Vagina (tissue), 2 donors: ENCODE measurements at regions not wholly inside any gene's neighbourhood (a gene's known extent, or its start where the extent isn't known, plus 50 kb on each side); places are given as distances from the start of the nearest gene placed in this dataset.

Experiments used
- POLR2A ChIP-seq, 2 donors: fragments of 450-650 bp; IDR thresholded peaks; one replicate each; pipeline ENCODE4 v1.6.1; 2017; ENCODE audit warnings: antibody characterized with exemption in 2 of 2, mild to moderate bottlenecking in 2 of 2, moderate library complexity in 2 of 2
- POLR2AphosphoS5 ChIP-seq, 2 donors: sonication (generic); formaldehyde crosslinking; IDR thresholded peaks; one replicate each; pipeline ENCODE4 v1.9.0; 2017; ENCODE audit warnings: antibody characterized with exemption in 2 of 2, mild to moderate bottlenecking in 2 of 2, low read depth in 1 of 2; ENCODE audit not compliant: insufficient read depth in 1 of 2
- TF ChIP-seq, protein P1 (sequence below), 3 experiments: fragments of 450-650 bp in 2 of 3; fragments of 200-600 bp in 1 of 3; sonication (generic) in 1 of 3; IDR thresholded peaks; one replicate each; pipeline ENCODE4 v1.5.1; 2017 to 2019; ENCODE audit warnings: antibody characterized with exemption in 3 of 3, mild to moderate bottlenecking in 2 of 3, moderate library complexity in 2 of 3

DNA sequence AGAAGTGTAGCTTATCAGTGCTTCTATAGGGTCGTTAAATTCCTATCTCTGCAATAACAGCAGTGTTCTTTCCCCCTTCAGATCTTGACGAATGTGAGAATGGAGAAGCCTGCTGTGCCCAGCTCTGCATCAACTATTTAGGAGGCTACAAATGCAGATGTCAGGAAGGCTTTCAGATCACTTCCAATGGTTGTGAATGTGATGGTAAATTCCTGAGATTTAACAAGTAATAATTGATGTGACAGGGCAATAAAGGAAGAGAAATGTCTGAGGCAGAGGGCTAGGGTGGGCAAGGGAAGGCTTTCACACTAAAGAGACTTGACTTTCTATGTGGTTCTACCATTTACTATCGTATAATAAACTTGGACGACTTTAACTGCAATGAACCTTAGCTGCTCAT, 711.7 kb upstream of the GOLIM4 start:
- TF ChIP-seq, protein P1, sequence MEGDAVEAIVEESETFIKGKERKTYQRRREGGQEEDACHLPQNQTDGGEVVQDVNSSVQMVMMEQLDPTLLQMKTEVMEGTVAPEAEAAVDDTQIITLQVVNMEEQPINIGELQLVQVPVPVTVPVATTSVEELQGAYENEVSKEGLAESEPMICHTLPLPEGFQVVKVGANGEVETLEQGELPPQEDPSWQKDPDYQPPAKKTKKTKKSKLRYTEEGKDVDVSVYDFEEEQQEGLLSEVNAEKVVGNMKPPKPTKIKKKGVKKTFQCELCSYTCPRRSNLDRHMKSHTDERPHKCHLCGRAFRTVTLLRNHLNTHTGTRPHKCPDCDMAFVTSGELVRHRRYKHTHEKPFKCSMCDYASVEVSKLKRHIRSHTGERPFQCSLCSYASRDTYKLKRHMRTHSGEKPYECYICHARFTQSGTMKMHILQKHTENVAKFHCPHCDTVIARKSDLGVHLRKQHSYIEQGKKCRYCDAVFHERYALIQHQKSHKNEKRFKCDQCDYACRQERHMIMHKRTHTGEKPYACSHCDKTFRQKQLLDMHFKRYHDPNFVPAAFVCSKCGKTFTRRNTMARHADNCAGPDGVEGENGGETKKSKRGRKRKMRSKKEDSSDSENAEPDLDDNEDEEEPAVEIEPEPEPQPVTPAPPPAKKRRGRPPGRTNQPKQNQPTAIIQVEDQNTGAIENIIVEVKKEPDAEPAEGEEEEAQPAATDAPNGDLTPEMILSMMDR (IDR thresholded peaks at IDR 0.05), result no peak
- TF ChIP-seq POLR2A (IDR thresholded peaks at IDR 0.05) (no peak), POLR2AphosphoS5 (IDR thresholded peaks at IDR 0.05; ENCODE audit: insufficient read depth in 1 of 2, low read depth in 1 of 2) (no peak)
